OCI-LY3 (cell line): ENCODE measurements at regions not wholly inside any gene's neighbourhood (a gene's known extent, or its start where the extent isn't known, plus 50 kb on each side); places are given as distances from the start of the nearest gene placed in this dataset.

Experiments
- H2AFZ ChIP-seq: fragments of 200-600, 300-600 bp; shearing (Covaris generic); 2 replicates; pipeline ENCODE4 v1.6.0; 2014; ENCODE audit warnings: antibody characterized with exemption, low read depth, low read length
- H3K27ac ChIP-seq: fragments of 200-600, 300-600 bp; sonication (generic); 2 replicates; pipeline ENCODE4 v1.5.1; 2014; ENCODE audit warnings: mild to moderate bottlenecking, low read length, moderate library complexity, mixed read lengths
- H3K27me3 ChIP-seq: fragments of 200-600, 300-600 bp; sonication (generic); 2 replicates; pipeline ENCODE4 v1.6.1; 2014; ENCODE audit warnings: low read depth, low read length, mixed read lengths
- H3K36me3 ChIP-seq: fragments of 200-600, 300-600 bp; sonication (generic); replicated peaks from 2 replicates; pipeline ENCODE3; 2014; ENCODE audit warnings: low read depth, low read length, mixed read lengths
- H3K4me1 ChIP-seq: fragments of 300-600, 200-600 bp; sonication (generic); 2 replicates; pipeline ENCODE4 v1.6.1; 2014; ENCODE audit warnings: low read length, mixed read lengths
- H3K4me2 ChIP-seq: fragments of 200-600, 300-600 bp; sonication (generic); 2 replicates; pipeline ENCODE4 v1.6.1; 2014; ENCODE audit warnings: low read length, mixed read lengths
- H3K4me3 ChIP-seq: fragments of 300-600, 200-600 bp; sonication (generic); 2 replicates; pipeline ENCODE4 v1.5.1; 2014; ENCODE audit warnings: antibody characterized with exemption, mild to moderate bottlenecking, low read length, moderate library complexity
- H3K79me2 ChIP-seq: fragments of 300-600, 200-600 bp; shearing (Covaris generic); 2 replicates; pipeline ENCODE4 v1.6.1; 2014; ENCODE audit warnings: mild to moderate bottlenecking, low read length, mixed read lengths
- H3K9ac ChIP-seq: fragments of 300-600, 200-600 bp; shearing (Covaris generic); 2 replicates; pipeline ENCODE4 v1.6.0; 2014; ENCODE audit warnings: mild to moderate bottlenecking, low read length, moderate library complexity
- H3K9me3 ChIP-seq: fragments of 200-600, 300-600 bp; shearing (Covaris generic); 2 replicates; pipeline ENCODE4 v1.6.1; 2014; ENCODE audit warnings: low read length, mixed read lengths; ENCODE audit not compliant: insufficient read depth
- H4K20me1 ChIP-seq: fragments of 200-600, 300-600 bp; sonication (generic); 2 replicates; pipeline ENCODE4 v1.6.1; 2016; ENCODE audit warnings: low read length, mixed read lengths; ENCODE audit not compliant: insufficient read depth
- EZH2phosphoT487 ChIP-seq: fragments of 200-600 bp; shearing (Covaris generic); IDR thresholded peaks from 2 replicates; pipeline ENCODE4 v1.6.1; 2018; ENCODE audit warnings: antibody characterized with exemption, mixed run types, low read depth
- TF ChIP-seq, protein P1 (sequence below): fragments of 200-600, 300-600 bp; sonication (generic); IDR thresholded peaks from 2 replicates; pipeline ENCODE4 v1.5.1; 2014; ENCODE audit warnings: antibody characterized with exemption, low read length, low read depth

DNA sequence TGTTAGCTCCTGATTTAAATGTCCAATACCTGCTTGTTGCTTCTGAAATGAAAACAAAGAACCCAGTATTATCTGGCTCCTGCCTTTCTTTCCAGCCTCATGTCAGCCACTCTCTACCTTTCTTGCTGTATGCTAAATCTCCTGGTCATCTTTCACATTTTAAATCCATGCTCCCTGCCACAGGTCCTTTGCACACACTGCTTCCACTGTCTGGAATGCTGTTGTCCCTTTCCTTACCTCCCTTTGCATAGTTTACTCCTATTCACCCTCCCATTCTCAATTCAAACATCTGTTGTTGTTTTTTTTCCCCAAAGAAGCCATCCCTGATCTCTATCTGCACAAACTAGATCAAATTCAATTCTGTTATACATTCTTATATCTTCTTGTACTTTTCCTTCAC lies 97.0 kb upstream of the NR4A3 start:
- Histone ChIP-seq H3K27ac (no peak overlapping the region), H2AFZ (no peak overlapping the region), H3K4me2 (no peak overlapping the region), H3K27me3 (no peaks in the 10 kb centered on the region), H3K36me3 (no peaks in the 10 kb centered on the region), H3K9me3 (no peaks in the 10 kb centered on the region), H3K4me3 (no peak overlapping the region), H4K20me1 (no peaks in the 10 kb centered on the region), H3K9ac (no peak overlapping the region), H3K4me1 (peaks cover 19% of the 10 kb centered on the region), H3K79me2 (no peaks in the 10 kb centered on the region)
- TF ChIP-seq EZH2phosphoT487: no peak
- TF ChIP-seq, protein P1, sequence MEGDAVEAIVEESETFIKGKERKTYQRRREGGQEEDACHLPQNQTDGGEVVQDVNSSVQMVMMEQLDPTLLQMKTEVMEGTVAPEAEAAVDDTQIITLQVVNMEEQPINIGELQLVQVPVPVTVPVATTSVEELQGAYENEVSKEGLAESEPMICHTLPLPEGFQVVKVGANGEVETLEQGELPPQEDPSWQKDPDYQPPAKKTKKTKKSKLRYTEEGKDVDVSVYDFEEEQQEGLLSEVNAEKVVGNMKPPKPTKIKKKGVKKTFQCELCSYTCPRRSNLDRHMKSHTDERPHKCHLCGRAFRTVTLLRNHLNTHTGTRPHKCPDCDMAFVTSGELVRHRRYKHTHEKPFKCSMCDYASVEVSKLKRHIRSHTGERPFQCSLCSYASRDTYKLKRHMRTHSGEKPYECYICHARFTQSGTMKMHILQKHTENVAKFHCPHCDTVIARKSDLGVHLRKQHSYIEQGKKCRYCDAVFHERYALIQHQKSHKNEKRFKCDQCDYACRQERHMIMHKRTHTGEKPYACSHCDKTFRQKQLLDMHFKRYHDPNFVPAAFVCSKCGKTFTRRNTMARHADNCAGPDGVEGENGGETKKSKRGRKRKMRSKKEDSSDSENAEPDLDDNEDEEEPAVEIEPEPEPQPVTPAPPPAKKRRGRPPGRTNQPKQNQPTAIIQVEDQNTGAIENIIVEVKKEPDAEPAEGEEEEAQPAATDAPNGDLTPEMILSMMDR: no peak

DNA sequence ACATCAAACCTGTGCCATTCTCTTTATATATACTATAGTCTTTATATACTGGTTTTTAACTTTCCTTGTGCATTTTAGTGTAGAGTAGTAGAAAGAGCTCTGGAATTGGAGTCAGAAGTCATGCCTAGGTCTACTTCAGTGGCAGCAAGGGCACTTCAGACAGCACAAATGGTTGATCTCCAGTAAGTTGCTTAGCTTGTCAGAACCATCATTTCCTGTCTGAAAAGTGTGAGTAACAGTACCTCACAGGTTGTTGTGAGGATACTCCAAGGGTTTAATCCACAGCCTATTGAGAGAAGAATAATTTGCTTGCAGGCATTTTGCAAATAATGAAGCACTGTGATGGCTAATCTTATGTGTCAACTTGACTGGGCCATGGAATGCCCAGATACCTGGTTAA lies 95.8 kb upstream of the NR4A3 start:
- Histone ChIP-seq H3K79me2 (no peaks in the 10 kb centered on the region), H3K27ac (no peak overlapping the region), H3K27me3 (no peaks in the 10 kb centered on the region), H3K4me2 (no peak overlapping the region), H3K4me3 (no peak overlapping the region), H3K9me3 (no peaks in the 10 kb centered on the region), H2AFZ (no peak overlapping the region), H3K36me3 (no peaks in the 10 kb centered on the region), H3K4me1 (peaks cover 10% of the 10 kb centered on the region), H3K9ac (no peak overlapping the region), H4K20me1 (no peaks in the 10 kb centered on the region)
- no peak for TF ChIP-seq EZH2phosphoT487
- TF ChIP-seq, protein P1: no peak

DNA sequence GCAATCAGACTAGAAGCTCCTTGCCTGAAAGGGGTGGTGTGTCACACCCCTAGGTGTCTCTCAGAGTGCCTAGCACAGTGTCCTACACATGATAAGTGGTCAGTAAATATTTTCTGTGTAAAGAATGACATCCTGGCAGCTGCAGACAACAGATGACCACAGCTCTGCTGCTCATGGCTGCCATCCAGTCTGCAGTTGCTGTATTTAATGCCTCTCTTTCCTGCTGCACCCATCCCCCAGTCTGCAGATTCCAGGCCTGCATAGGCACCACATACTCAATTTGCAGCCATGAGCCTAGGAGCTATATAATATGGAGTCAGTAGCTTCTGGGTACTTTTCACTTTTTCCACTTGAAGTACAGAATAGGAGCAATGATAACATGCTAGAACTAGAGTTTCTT lies 94.9 kb upstream of the NR4A3 start:
- no peaks in the 10 kb centered on the region for H3K36me3 ChIP-seq
- H3K9ac ChIP-seq: no peak overlapping the region
- H4K20me1 ChIP-seq: no peaks in the 10 kb centered on the region
- no peaks in the 10 kb centered on the region for H3K79me2 ChIP-seq
- H3K4me1 ChIP-seq: peaks cover 7% of the 10 kb centered on the region
- H3K27me3 ChIP-seq: no peaks in the 10 kb centered on the region
- no peaks in the 10 kb centered on the region for H3K9me3 ChIP-seq
- H3K4me2 ChIP-seq: no peak overlapping the region
- no peak overlapping the region for H2AFZ ChIP-seq
- TF ChIP-seq EZH2phosphoT487: no peak
- TF ChIP-seq, protein P1: no peak
- H3K4me3 ChIP-seq: no peak overlapping the region
- H3K27ac ChIP-seq: no peak overlapping the region

DNA sequence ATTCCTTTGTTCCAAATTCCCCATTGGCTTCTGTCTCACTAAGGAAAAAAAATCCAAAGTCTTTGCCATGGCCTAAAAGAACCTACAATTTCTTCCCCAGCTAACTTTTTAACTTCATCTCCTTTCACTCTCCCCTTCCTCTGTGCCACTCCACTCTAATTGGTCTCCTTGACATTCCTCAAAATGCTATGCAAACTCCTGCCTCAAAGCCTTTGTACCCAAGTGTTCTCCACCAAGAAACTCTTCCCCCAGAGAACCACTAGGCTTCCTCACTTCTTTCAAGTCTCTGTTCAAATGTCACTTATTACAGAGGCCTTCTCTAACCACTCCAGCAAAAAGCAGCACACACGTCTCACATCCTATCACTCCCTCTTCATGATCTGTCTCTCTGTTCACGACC lies 91.6 kb upstream of the NR4A3 start:
- no peak overlapping the region for H3K4me2 ChIP-seq
- H3K27ac ChIP-seq: no peak overlapping the region
- no peaks in the 10 kb centered on the region for H3K9me3 ChIP-seq
- TF ChIP-seq, protein P1: no peak
- TF ChIP-seq EZH2phosphoT487: no peak
- H3K79me2 ChIP-seq: no peaks in the 10 kb centered on the region
- H3K36me3 ChIP-seq: no peaks in the 10 kb centered on the region
- H3K27me3 ChIP-seq: no peaks in the 10 kb centered on the region
- no peak overlapping the region for H3K4me3 ChIP-seq
- H3K9ac ChIP-seq: no peak overlapping the region
- no peaks in the 10 kb centered on the region for H3K4me1 ChIP-seq
- H2AFZ ChIP-seq: no peak overlapping the region
- no peaks in the 10 kb centered on the region for H4K20me1 ChIP-seq
